Brain microvascular endothelial cell (primary cell): ENCODE measurements at regions not wholly inside any gene's neighbourhood (a gene's known extent, or its start where the extent isn't known, plus 50 kb on each side); places are given as distances from the start of the nearest gene placed in this dataset.
"Not testable (repeated sequence)": the region's sequence is repeated elsewhere in the genome, so short reads cannot be mapped to it uniquely, and the experiment has no call there.

Experiments used
- DNase-seq: peaks from one replicate; pipeline ENCODE4 v3.0.0-alpha.2; 2020
- H3K27ac ChIP-seq: fragments of 250-450 bp; sonication (Bioruptor Pico); 2 replicates; pipeline ENCODE4 v1.5.1; 2020; ENCODE audit warnings: mild to moderate bottlenecking, moderate library complexity
- H3K27me3 ChIP-seq: fragments of 250-450 bp; sonication (Bioruptor Pico); replicated peaks from 2 replicates; pipeline ENCODE4 v1.5.1; 2020; ENCODE audit warnings: mild to moderate bottlenecking
- H3K36me3 ChIP-seq: fragments of 250-450 bp; sonication (Bioruptor Pico); replicated peaks from 2 replicates; pipeline ENCODE4 v1.5.1; 2020; ENCODE audit warnings: mild to moderate bottlenecking
- H3K4me3 ChIP-seq: 2 replicates; pipeline ENCODE4 v1.5.1; 2011; ENCODE audit warnings: low read depth, mild to moderate bottlenecking, control low read depth, low read length, moderate library complexity
- in situ Hi-C: cut with HindIII; loops from 2 replicates; pipeline ENCODE4 v1.10.0; 2017; ENCODE audit warnings: low sequenced_read_pairs, low pct_ligation_motif_present

DNA sequence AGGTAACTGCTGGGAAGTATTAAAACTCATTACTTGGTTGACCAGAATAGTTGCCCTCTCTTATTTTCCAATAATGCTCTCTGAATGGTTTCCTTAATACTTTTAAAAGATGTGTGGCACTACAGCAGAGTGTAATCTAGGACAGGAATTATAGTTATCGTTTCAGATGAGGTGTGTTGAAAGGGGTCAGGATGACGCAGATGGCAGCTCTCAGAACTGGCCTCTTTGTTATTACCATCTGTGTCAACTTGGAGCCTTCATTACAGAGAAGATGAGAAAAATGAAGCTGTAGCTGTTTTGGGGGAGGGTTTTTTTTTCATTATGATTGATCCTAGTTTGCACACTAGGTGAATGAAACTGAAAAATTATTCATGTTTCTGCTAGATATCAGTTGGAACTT, 238.9 kb downstream of the ANKRD30BL start:
- H3K4me3 ChIP-seq, H3K27me3 ChIP-seq, H3K27ac ChIP-seq, in situ Hi-C loops, H3K36me3 ChIP-seq, DNase-seq: not testable (repeated sequence)
